RWPE2 (cell line): ENCODE measurements at regions not wholly inside any gene's neighbourhood (a gene's known extent, or its start where the extent isn't known, plus 50 kb on each side); places are given as distances from the start of the nearest gene placed in this dataset.

Experiments used
- ATAC-seq: fragments of 200-7000 bp; cut with Tn5 transposase; 3 replicates; pipeline ENCODE4 v1.9.1; 2021; ENCODE audit warnings: low read depth
- DNase-seq: peaks from one replicate; pipeline ENCODE4 v3.0.0-alpha.2; 2020; ENCODE audit warnings: low spot score
- H3K27ac ChIP-seq: fragments of 450-650 bp; 2 replicates; pipeline ENCODE4 v1.5.1; 2017; ENCODE audit warnings: mild to moderate bottlenecking; ENCODE audit not compliant: poor library complexity, severe bottlenecking
- H3K27me3 ChIP-seq: fragments of 250-450 bp; sonication (Bioruptor Pico); 2 replicates; pipeline ENCODE4 v1.5.1; 2021; ENCODE audit warnings: mild to moderate bottlenecking, moderate library complexity; ENCODE audit not compliant: insufficient read depth, poor library complexity, severe bottlenecking
- H3K36me3 ChIP-seq: fragments of 250-450 bp; sonication (Bioruptor Pico); 2 replicates; pipeline ENCODE4 v1.5.1; 2020; ENCODE audit warnings: low read depth, mild to moderate bottlenecking, moderate library complexity
- H3K4me1 ChIP-seq: fragments of 250-450 bp; sonication (Bioruptor Pico); 2 replicates; pipeline ENCODE4 v1.5.1; 2021; ENCODE audit warnings: mild to moderate bottlenecking, moderate library complexity; ENCODE audit not compliant: insufficient read depth, poor library complexity, severe bottlenecking
- H3K4me3 ChIP-seq: fragments of 250-450 bp; sonication (Bioruptor Pico); 2 replicates; pipeline ENCODE4 v1.5.1; 2021; ENCODE audit warnings: mild to moderate bottlenecking, moderate library complexity; ENCODE audit not compliant: severe bottlenecking
- H3K9me3 ChIP-seq: fragments of 250-450 bp; sonication (Bioruptor Pico); 2 replicates; pipeline ENCODE4 v1.5.1; 2021; ENCODE audit warnings: mild to moderate bottlenecking, moderate library complexity; ENCODE audit not compliant: severe bottlenecking
- TF ChIP-seq, protein P1 (sequence below): fragments of 450-650 bp; IDR thresholded peaks from one replicate; pipeline ENCODE4 v1.5.1; 2017; ENCODE audit warnings: mild to moderate bottlenecking, moderate library complexity; ENCODE audit not compliant: poor library complexity, severe bottlenecking

DNA sequence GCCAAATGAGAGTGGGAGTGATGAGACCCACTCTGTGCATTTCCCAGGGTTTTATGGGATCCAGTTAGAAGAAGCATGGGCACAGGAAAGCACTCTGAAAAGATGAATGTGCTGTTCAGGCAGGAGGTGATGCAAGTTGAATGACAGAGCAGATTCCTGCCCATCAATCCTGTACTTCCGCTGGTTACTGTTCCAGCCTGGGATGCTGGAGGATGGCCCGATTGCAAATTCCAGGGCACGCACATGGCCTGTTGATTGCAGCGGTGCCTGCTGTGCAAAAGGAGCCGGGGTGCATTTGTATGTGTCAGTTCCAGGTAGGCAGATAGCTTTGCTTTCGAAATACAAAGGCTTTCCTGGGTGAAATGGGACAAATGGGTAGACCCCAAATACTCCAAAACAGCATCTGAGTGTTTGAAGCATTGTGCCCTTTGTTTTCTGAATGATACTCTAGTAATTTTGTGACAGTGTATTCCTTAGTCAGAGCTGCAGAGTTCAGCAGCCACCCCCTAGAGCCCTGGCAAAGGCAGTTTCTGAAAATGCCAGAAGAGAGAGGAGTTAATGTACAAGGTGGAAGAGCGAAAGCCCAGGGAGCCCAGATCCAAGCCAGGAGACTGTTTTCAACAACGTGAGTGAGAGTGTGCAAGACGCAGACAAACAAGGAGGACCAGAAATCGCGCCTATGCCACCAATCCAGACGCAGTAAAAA lies 454.2 kb upstream of the CLINT1 start:
- no peaks in the 10 kb centered on the region for H3K9me3 ChIP-seq
- DNase-seq, result no peak
- no peaks in the 10 kb centered on the region for H3K27me3 ChIP-seq
- no peaks in the 10 kb centered on the region for H3K4me1 ChIP-seq
- no peak overlapping the region for H3K4me3 ChIP-seq
- ATAC-seq, result no peak
- H3K36me3 ChIP-seq, result no peaks in the 10 kb centered on the region
- TF ChIP-seq, protein P1, sequence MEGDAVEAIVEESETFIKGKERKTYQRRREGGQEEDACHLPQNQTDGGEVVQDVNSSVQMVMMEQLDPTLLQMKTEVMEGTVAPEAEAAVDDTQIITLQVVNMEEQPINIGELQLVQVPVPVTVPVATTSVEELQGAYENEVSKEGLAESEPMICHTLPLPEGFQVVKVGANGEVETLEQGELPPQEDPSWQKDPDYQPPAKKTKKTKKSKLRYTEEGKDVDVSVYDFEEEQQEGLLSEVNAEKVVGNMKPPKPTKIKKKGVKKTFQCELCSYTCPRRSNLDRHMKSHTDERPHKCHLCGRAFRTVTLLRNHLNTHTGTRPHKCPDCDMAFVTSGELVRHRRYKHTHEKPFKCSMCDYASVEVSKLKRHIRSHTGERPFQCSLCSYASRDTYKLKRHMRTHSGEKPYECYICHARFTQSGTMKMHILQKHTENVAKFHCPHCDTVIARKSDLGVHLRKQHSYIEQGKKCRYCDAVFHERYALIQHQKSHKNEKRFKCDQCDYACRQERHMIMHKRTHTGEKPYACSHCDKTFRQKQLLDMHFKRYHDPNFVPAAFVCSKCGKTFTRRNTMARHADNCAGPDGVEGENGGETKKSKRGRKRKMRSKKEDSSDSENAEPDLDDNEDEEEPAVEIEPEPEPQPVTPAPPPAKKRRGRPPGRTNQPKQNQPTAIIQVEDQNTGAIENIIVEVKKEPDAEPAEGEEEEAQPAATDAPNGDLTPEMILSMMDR, result no peak
- H3K27ac ChIP-seq, result no peak overlapping the region

- Histone ChIP-seq H3K27me3 (no peaks in the 10 kb centered on the region), H3K9me3 (no peaks in the 10 kb centered on the region), H3K4me3 (no peak overlapping the region), H3K36me3 (no peaks in the 10 kb centered on the region), H3K4me1 (no peaks in the 10 kb centered on the region), H3K27ac (no peak overlapping the region)
- no peak for ATAC-seq
- TF ChIP-seq, protein P1, result no peak
- DNase-seq, result no peak
Measured at GRCh38 chr5:158309088-158309807, 450.3 kb upstream of the CLINT1 start.

DNA sequence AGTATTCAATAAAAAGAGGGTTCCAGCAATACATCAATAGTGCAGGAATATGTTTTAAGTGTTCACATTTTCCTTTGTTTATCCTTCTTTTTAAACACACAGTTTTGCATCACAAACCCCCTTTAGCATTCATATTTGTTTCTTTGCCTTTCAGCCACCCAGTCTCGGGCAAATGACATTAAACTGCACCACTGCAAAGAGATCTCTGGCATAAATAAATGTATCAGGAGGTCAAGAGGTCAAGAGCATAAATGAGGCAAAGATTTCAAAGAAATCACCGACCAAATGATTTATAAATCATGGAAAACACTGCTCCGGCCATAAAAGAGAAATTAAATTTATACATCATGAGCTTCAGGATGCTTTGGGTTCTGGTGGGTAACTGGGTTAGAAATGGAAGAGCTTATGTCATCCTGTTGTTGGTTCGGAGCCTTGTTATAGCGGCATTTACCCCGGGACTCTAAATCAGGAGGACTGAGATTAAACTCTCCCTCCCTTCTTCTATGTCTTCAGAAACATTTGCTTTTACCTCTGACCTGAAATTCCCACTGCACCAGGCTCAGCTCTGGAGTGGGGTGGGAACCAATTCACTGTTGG lies 449.6 kb upstream of the CLINT1 start:
- H3K4me1 ChIP-seq, result no peaks in the 10 kb centered on the region
- H3K36me3 ChIP-seq, result no peaks in the 10 kb centered on the region
- no peaks in the 10 kb centered on the region for H3K27me3 ChIP-seq
- no peak overlapping the region for H3K4me3 ChIP-seq
- no peaks in the 10 kb centered on the region for H3K9me3 ChIP-seq
- ATAC-seq, result no peak
- DNase-seq, result no peak
- TF ChIP-seq, protein P1, result no peak
- H3K27ac ChIP-seq, result no peak overlapping the region

- Histone ChIP-seq H3K4me3 (no peak overlapping the region), H3K36me3 (no peaks in the 10 kb centered on the region), H3K27me3 (no peaks in the 10 kb centered on the region), H3K4me1 (no peaks in the 10 kb centered on the region), H3K9me3 (no peaks in the 10 kb centered on the region), H3K27ac (no peak overlapping the region)
- DNase-seq (no peak), ATAC-seq (no peak)
- TF ChIP-seq, protein P1, result no peak
Measured at GRCh38 chr5:158305861-158306260, 446.9 kb upstream of the CLINT1 start.
